Endothelial cell of umbilical vein (primary cell): ENCODE measurements at regions not wholly inside any gene's neighbourhood (a gene's known extent, or its start where the extent isn't known, plus 50 kb on each side); places are given as distances from the start of the nearest gene placed in this dataset.

Experiments
- CTCF ChIP-seq, 2 donors: IDR thresholded peaks; 1 replicate in 1 of 2; 2 replicates in 1 of 2; pipeline ENCODE4 v1.5.1; 2011; ENCODE audit warnings: low read length in 2 of 2, mild to moderate bottlenecking in 2 of 2, moderate library complexity in 2 of 2, control low read depth in 1 of 2, inconsistent platforms in 1 of 2, low read depth in 1 of 2; ENCODE audit not compliant: insufficient read depth in 1 of 2; ENCODE audit errors: extremely low read depth in 1 of 2
- EZH2 ChIP-seq: IDR thresholded peaks from 2 replicates; pipeline ENCODE4 v1.6.1; 2012; ENCODE audit warnings: borderline replicate concordance, low read depth, mild to moderate bottlenecking, moderate library complexity, low read length, inconsistent platforms; ENCODE audit not compliant: severe bottlenecking
- MAX ChIP-seq: IDR thresholded peaks from 2 replicates; pipeline ENCODE4 v1.6.1; 2011; ENCODE audit not compliant: insufficient read depth, insufficient read length
- POLR2A ChIP-seq: IDR thresholded peaks from 2 replicates; pipeline ENCODE4 v1.6.1; 2012; ENCODE audit warnings: low read depth, mild to moderate bottlenecking, control low read depth, low read length

GRCh38 chr22:47279746-47280145 lies 517.3 kb downstream of the TBC1D22A start:
- TF ChIP-seq POLR2A (no peak), CTCF (IDR thresholded peaks at IDR 0.05; ENCODE audit: extremely low read depth in 1 of 2, insufficient read depth in 1 of 2, low read depth in 1 of 2, low read length in 2 of 2) (no peak), MAX (no peak), EZH2 (no peak)
